Kidney (tissue), 13 donors: ENCODE measurements at regions not wholly inside any gene's neighbourhood (a gene's known extent, or its start where the extent isn't known, plus 50 kb on each side); places are given as distances from the start of the nearest gene placed in this dataset.

Experiments
- DNase-seq, 5 donors: peaks; one replicate each; pipeline ENCODE4 v3.0.0-alpha.2; 2013 to 2020
- FAIRE-seq: peaks from 2 replicates; lab custom pipeline; 2012; peaks lifted over from hg19 to GRCh38; lab: Jason Lieb, UNC
- H3K27ac ChIP-seq, 2 donors: one replicate each; pipeline ENCODE4 v1.7.0; 2013; ENCODE audit warnings: low read depth in 2 of 2, low read length in 2 of 2, inconsistent platforms in 1 of 2
- H3K27me3 ChIP-seq: one replicate; pipeline ENCODE4 v1.7.1; 2013; ENCODE audit warnings: low read length, inconsistent platforms; ENCODE audit not compliant: control insufficient read depth, insufficient read depth
- H3K36me3 ChIP-seq, 3 donors: one replicate each; pipeline versions ENCODE4 v1.7.0 to v1.7.1; 2013; ENCODE audit warnings: low read length in 3 of 3, control low read depth in 1 of 3, inconsistent platforms in 1 of 3; ENCODE audit not compliant: insufficient read depth in 3 of 3, control insufficient read depth in 2 of 3
- H3K4me1 ChIP-seq, 3 donors: one replicate each; pipeline versions ENCODE4 v1.7.0 to v1.7.1; 2013; ENCODE audit warnings: low read length in 3 of 3, inconsistent platforms in 1 of 3, low read depth in 1 of 3; ENCODE audit not compliant: control insufficient read depth in 2 of 3, insufficient read depth in 2 of 3
- H3K4me3 ChIP-seq, 3 donors: one replicate each; pipeline versions ENCODE4 v1.7.0 to v1.8.1; 2013; ENCODE audit warnings: low read length in 3 of 3, control low read depth in 1 of 3, inconsistent platforms in 1 of 3
- H3K9ac ChIP-seq, 3 donors: one replicate each; pipeline versions ENCODE4 v1.7.0 to v1.7.1; 2013; ENCODE audit warnings: low read length in 3 of 3, control low read depth in 1 of 3, inconsistent platforms in 1 of 3
- H3K9me3 ChIP-seq, 3 donors: one replicate each; pipeline versions ENCODE4 v1.7.0 to v1.7.1; 2013; ENCODE audit warnings: low read length in 3 of 3, control low read depth in 1 of 3, inconsistent platforms in 1 of 3; ENCODE audit not compliant: control insufficient read depth in 2 of 3, insufficient read depth in 1 of 3
- CTCF ChIP-seq: IDR thresholded peaks from 3 replicates; pipeline ENCODE4 v1.5.1; 2012; ENCODE audit warnings: mild to moderate bottlenecking, moderate library complexity, borderline replicate concordance; ENCODE audit not compliant: insufficient read depth; ENCODE audit errors: extremely low read depth
- intact Hi-C: fragments of 100-400 bp; cut with DNase I; formaldehyde crosslinking; loops from one replicate; pipeline ENCODE4 v1.11.1; 2022
- donor health status: control.
- donor health status: control.
- donor health status: control.
- donor health status: control.
- donor health status: control.
- donor health status: DM: yes; HTN: yes; CAD: no.
- donor health status: Normal renal cell carcinoma (clear cell type).

DNA sequence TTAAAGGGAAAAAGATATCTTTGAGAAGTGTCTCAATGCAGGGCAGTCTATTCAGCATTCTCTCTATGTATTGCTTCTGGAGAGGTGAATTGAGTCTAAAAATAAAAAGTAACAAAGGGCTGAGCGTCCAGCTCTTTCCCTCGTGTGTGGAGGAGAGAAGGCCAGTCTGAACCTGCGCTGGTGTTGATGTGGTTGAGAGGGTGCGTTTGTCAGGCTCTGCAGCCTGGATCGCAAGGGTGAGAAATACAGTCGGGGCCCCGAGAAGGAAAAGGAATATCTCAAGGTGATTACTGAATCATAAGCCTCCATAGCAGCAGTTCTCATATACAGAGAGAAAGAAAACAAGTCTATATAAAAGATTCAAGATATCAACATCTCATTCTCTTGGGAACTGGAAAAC lies 494.1 kb upstream of the MDFIC2 start:
- Histone ChIP-seq H3K27ac (no peak overlapping the region), H3K4me1 (no peaks in the 10 kb centered on the region), H3K4me3 (no peak overlapping the region), H3K9ac (no peak overlapping the region), H3K27me3 (no peaks in the 10 kb centered on the region), H3K9me3 (no peaks in the 10 kb centered on the region), H3K36me3 (no peaks in the 10 kb centered on the region)
- intact Hi-C loops = no loop called here
- no peak for DNase-seq
- TF ChIP-seq CTCF = no peak
- FAIRE-seq = no peak

DNA sequence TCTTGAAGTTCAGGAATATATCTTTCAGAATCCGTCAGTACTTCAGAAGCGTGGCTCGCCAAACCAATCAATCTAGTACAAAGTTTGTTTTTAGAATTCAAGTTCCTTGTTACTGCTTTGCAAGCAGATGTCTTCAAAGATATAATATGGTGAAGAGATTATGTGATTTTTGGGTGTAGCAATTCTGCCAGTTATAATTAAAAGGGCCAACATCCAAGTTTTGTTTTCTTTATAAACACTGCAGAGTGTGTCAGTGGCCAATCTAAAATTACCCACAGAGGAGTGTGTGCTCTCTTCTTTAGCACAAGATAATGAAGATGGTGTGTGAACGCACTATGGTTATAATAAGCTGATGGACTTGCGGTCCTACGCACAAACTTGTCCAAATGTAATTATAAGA lies 493.6 kb upstream of the MDFIC2 start:
- FAIRE-seq = no peak
- no peak overlapping the region for H3K4me3 ChIP-seq
- no peak overlapping the region for H3K27ac ChIP-seq
- no peaks in the 10 kb centered on the region for H3K27me3 ChIP-seq
- H3K9me3 ChIP-seq = no peaks in the 10 kb centered on the region
- TF ChIP-seq CTCF = no peak
- no peak for DNase-seq
- H3K36me3 ChIP-seq = no peaks in the 10 kb centered on the region
- intact Hi-C loops = no loop called here
- no peaks in the 10 kb centered on the region for H3K4me1 ChIP-seq
- H3K9ac ChIP-seq = no peak overlapping the region

DNA sequence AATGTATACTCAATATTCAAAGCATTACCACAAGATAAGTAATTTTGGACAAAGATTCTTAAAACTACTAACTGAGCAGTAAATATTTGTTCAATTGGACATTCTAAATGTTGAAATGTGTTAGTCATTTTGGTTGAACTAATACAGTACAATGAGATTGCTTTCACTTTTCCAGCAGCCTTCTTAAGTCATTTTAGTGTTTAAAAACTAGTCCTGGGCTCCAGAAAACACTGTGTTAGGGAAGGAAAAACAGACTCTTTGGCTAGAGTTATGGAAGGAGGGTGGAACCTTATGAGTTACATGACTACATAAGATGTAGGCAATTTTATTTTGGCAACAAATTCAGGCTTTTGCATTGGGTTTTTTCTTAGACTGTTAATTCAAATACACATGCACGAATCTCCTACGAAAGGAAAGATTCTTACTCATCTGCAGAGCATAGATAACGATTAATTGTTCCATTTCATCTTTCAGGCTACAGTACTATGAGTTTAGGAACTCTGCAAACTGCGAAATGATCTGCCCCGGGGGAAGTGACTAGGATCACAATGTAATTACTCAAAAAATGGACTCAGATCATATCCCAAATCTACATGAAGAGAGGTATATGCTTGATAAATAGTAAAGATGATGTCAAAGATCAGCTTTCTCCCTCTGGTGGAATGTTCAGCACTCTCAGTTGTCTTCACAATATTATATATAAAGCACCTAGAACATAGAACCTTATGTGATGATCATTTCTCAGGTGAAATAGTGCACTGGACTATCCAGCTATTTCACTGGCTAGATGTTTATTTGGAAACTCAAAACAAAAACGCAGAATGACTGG lies 492.8 kb upstream of the MDFIC2 start:
- FAIRE-seq (no peak), DNase-seq (no peak)
- H3K27me3 ChIP-seq = no peaks in the 10 kb centered on the region
- no peak for TF ChIP-seq CTCF
- H3K36me3 ChIP-seq = no peaks in the 10 kb centered on the region
- H3K4me3 ChIP-seq = no peak overlapping the region
- intact Hi-C loops = no loop called here
- no peak overlapping the region for H3K27ac ChIP-seq
- H3K9me3 ChIP-seq = no peaks in the 10 kb centered on the region
- no peak overlapping the region for H3K9ac ChIP-seq
- H3K4me1 ChIP-seq = no peaks in the 10 kb centered on the region

DNA sequence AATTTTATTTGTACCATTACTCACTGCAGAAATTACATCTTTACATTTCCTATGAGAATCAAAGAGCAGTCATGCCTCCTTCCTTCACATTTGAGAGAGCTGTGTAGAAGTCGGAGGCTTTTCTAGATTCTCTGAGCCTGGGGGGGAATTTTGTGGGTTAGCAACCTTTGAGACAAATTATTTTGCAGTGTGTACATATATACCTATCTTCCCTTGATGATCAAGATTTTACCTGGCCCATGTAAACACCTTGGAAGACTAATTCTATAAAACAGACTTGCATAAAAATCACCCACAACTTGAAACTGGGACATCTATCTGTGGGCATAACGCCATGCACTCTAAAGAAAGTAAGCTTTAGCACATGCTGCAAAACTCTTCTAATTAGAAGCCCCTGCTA lies 491.5 kb upstream of the MDFIC2 start:
- Histone ChIP-seq H3K27me3 (no peaks in the 10 kb centered on the region), H3K4me3 (no peak overlapping the region), H3K27ac (no peak overlapping the region), H3K4me1 (no peaks in the 10 kb centered on the region), H3K9ac (no peak overlapping the region), H3K36me3 (no peaks in the 10 kb centered on the region), H3K9me3 (no peaks in the 10 kb centered on the region)
- no peak for DNase-seq
- intact Hi-C loops = no loop called here
- no peak for TF ChIP-seq CTCF
- no peak for FAIRE-seq
